ENCODE measurements at regions not wholly inside any gene's neighbourhood (a gene's known extent, or its start where the extent isn't known, plus 50 kb on each side); places are given as distances from the start of the nearest gene placed in this dataset.
A peak's percentile ranks its signal among the peaks of the same experiment; 100 is the strongest.

- TF ChIP-seq CTCF (IDR thresholded peaks at IDR 0.05; ENCODE audit: insufficient read depth, low read depth, low read length, missing control alignments) = no peak
- DNase-seq (ENCODE audit: low read depth) = peak; percentile 44
- H3K4me3 ChIP-seq (ENCODE audit: low read length) = no peak overlapping the region
These were observed 755.2 kb upstream of the ADAMTS5 start for GRCh38 chr21:27722095-27722494.

- TF ChIP-seq CTCF (IDR thresholded peaks at IDR 0.05; ENCODE audit: insufficient read depth, low read depth, low read length, missing control alignments) = no peak
- DNase-seq (ENCODE audit: low read depth) = no peak
These were observed 754.8 kb upstream of the ADAMTS5 start for GRCh38 chr21:27721675-27722074.

GRCh38 chr21:27719226-27719625 is 752.3 kb upstream of the ADAMTS5 start:
- DNase-seq (ENCODE audit: low read depth) = no peak
- TF ChIP-seq CTCF (IDR thresholded peaks at IDR 0.05; ENCODE audit: insufficient read depth, low read depth, low read length, missing control alignments) = no peak
- no peak overlapping the region for H3K4me3 ChIP-seq (ENCODE audit: low read length)

More at GRCh38 chr21:27721675-27722074, 754.8 kb upstream of the ADAMTS5 start:
- no peak overlapping the region for H3K4me3 ChIP-seq (ENCODE audit: low read length)

- H3K4me3 ChIP-seq (ENCODE audit: low read length) = no peak overlapping the region
- DNase-seq (ENCODE audit: low read depth) = no peak
- TF ChIP-seq CTCF (IDR thresholded peaks at IDR 0.05; ENCODE audit: insufficient read depth, low read depth, low read length, missing control alignments) = no peak
These were observed 748.2 kb upstream of the ADAMTS5 start for GRCh38 chr21:27715131-27715530.

GRCh38 chr21:27713154-27714109 is 746.5 kb upstream of the ADAMTS5 start:
- no peak overlapping the region for H3K4me3 ChIP-seq (ENCODE audit: low read length)
- TF ChIP-seq CTCF (IDR thresholded peaks at IDR 0.05; ENCODE audit: insufficient read depth, low read depth, low read length, missing control alignments) = no peak
- peak; percentile 19 for DNase-seq (ENCODE audit: low read depth)

- TF ChIP-seq CTCF (IDR thresholded peaks at IDR 0.05; ENCODE audit: insufficient read depth, low read depth, low read length, missing control alignments) = no peak
These were observed 737.8 kb upstream of the ADAMTS5 start for GRCh38 chr21:27704567-27705166.

More at GRCh38 chr21:27704567-27705166, 737.8 kb upstream of the ADAMTS5 start:
- H3K4me3 ChIP-seq (ENCODE audit: low read length) = no peak overlapping the region
- no peak for DNase-seq (ENCODE audit: low read depth)
